GM18951 (cell line): ENCODE measurements at regions not wholly inside any gene's neighbourhood (a gene's known extent, or its start where the extent isn't known, plus 50 kb on each side); places are given as distances from the start of the nearest gene placed in this dataset.
"Not testable (repeated sequence)": the region's sequence is repeated elsewhere in the genome, so short reads cannot be mapped to it uniquely, and the experiment has no call there.

Experiments used
- POLR2A ChIP-seq: IDR thresholded peaks from 4 replicates; pipeline ENCODE4 v1.6.1; 2011; ENCODE audit warnings: mild to moderate bottlenecking; ENCODE audit not compliant: insufficient read length, insufficient read depth; ENCODE audit errors: extremely low read depth
- in situ Hi-C: fragments of 300-500 bp; cut with MboI; formaldehyde crosslinking; loops from one replicate; pipeline ENCODE4 v1.12.0; 2022; ENCODE audit warnings: low sequenced_read_pairs, mixed read lengths, inconsistent platforms; ENCODE audit not compliant: unreplicated experiment

GRCh38 chr15:81653259-81653658 lies 279.2 kb upstream of the TMC3 start:
- TF ChIP-seq POLR2A, result no peak
- in situ Hi-C loops, result no loop called here

- in situ Hi-C loops, result no loop called here
- TF ChIP-seq POLR2A, result no peak
These were observed 271.5 kb upstream of the TMC3 start for GRCh38 chr15:81645470-81645869.

GRCh38 chr15:81643771-81644170 lies 269.8 kb upstream of the TMC3 start:
- TF ChIP-seq POLR2A, result no peak
- in situ Hi-C loops, result no loop called here

GRCh38 chr15:81642451-81642990 lies 268.5 kb upstream of the TMC3 start:
- in situ Hi-C loops, result no loop called here
- no peak for TF ChIP-seq POLR2A

- in situ Hi-C loops, result not testable (repeated sequence)
These were observed 262.1 kb upstream of the TMC3 start for GRCh38 chr15:81636064-81636463.

- no peak for TF ChIP-seq POLR2A
- in situ Hi-C loops, result no loop called here
These were observed 259.9 kb upstream of the TMC3 start for GRCh38 chr15:81633889-81634288.

- in situ Hi-C loops, result no loop called here
- TF ChIP-seq POLR2A, result no peak
These were observed 251.9 kb upstream of the TMC3 start for GRCh38 chr15:81625896-81626295.

- TF ChIP-seq POLR2A, result no peak
These were observed 245.0 kb upstream of the TMC3 start for GRCh38 chr15:81619002-81619401.

GRCh38 chr15:81612631-81613030 lies 238.6 kb upstream of the TMC3 start:
- no peak for TF ChIP-seq POLR2A
- in situ Hi-C loops, result no loop called here

More at GRCh38 chr15:81619002-81619401, 245.0 kb upstream of the TMC3 start:
- in situ Hi-C loops, result no loop called here

- in situ Hi-C loops, result no loop called here
- TF ChIP-seq POLR2A, result no peak
These were observed 237.7 kb upstream of the TMC3 start for GRCh38 chr15:81611679-81612078.

- no peak for TF ChIP-seq POLR2A
- in situ Hi-C loops, result no loop called here
These were observed 234.4 kb upstream of the TMC3 start for GRCh38 chr15:81608309-81608829.

- in situ Hi-C loops, result no loop called here
- TF ChIP-seq POLR2A, result no peak
These were observed 230.7 kb upstream of the TMC3 start for GRCh38 chr15:81604713-81605112.

- in situ Hi-C loops, result no loop called here
- no peak for TF ChIP-seq POLR2A
These were observed 222.3 kb upstream of the TMC3 start for GRCh38 chr15:81596159-81596865.

- TF ChIP-seq POLR2A, result no peak
- in situ Hi-C loops, result no loop called here
These were observed 221.7 kb upstream of the TMC3 start for GRCh38 chr15:81595752-81596151.
